ENCODE measurements at regions not wholly inside any gene's neighbourhood (a gene's known extent, or its start where the extent isn't known, plus 50 kb on each side); places are given as distances from the start of the nearest gene placed in this dataset.
A peak's percentile ranks its signal among the peaks of the same experiment; 100 is the strongest.
"Not testable (repeated sequence)": the region's sequence is repeated elsewhere in the genome, so short reads cannot be mapped to it uniquely, and the experiment has no call there.

DNA sequence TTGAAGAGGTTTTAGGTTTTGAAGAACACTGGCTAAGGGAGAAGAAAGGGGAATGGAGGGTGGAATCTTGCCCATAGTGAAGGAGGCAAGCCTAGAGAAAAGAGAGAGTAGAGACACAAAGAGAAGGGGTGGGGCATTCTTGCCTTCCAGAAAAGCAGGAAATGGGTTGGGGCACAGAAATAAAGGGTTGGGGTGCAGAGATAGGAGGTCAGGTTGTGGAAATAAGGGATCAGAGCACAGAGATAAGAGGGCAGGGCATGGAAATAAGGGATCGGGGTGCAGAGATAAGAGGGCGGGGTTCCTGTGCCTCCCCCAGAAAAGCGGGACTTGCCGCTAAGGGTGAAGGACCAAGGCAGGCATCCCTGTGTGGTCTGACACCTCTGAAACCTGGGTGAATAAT is 69.9 kb downstream of the ALG1L2 start:
- not testable (repeated sequence) for H3K27ac Mint-ChIP-seq; H3K4me1 Mint-ChIP-seq; H3K27me3 Mint-ChIP-seq (ENCODE audit: low read depth); H3K36me3 Mint-ChIP-seq; H3K4me3 Mint-ChIP-seq; DNase-seq (ENCODE audit: low spot score in 2 of 2, unreplicated experiment in 2 of 2)
- H3K9me3 Mint-ChIP-seq, result peaks cover 12% of the 10 kb centered on the region

DNA sequence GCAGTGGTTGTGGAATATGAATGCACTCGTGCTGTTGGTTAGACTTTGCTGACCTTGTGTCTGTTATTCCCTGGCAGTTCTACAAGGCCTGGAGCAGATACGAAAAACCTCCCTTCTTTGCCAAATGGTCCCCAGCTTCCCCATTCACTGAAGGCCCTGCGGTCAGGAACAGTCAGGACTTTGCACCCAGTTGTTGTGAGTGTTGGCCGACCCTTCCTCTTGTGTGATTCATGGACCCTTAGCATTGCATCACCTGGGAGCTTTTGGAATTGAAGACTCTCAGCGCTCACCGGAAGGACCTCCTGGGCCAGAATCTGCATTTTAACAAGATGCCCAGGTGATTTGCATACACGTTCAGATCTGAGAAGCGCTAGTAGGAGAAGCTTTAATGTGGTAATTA is 71.6 kb downstream of the ALG1L2 start:
- not testable (repeated sequence) for H3K4me1 Mint-ChIP-seq; H3K36me3 Mint-ChIP-seq; H3K4me3 Mint-ChIP-seq; H3K27ac Mint-ChIP-seq; DNase-seq (ENCODE audit: low spot score in 2 of 2, unreplicated experiment in 2 of 2); H3K27me3 Mint-ChIP-seq (ENCODE audit: low read depth)
- peaks cover 12% of the 10 kb centered on the region for H3K9me3 Mint-ChIP-seq

DNA sequence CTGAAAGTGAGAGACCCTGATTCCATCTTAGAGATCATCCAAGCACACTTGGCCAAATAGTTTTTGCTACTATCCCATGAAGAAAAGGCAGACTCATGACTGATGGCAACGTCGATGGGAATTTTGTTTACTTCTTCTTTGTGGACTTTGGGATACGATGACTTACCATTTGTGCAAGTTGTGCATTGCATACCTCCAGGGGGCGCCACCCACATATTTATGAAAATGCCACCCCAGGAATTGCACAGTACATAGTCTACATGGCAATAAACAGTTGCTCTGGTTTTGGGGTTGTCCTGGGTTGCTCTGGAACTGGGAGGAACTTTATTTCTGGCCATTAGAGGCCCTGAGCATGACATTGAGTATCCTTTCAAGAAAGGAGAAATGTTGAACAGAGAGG is 73.8 kb downstream of the ALG1L2 start:
- H3K36me3 Mint-ChIP-seq; H3K4me1 Mint-ChIP-seq; H3K4me3 Mint-ChIP-seq; H3K27me3 Mint-ChIP-seq (ENCODE audit: low read depth); H3K27ac Mint-ChIP-seq; DNase-seq (ENCODE audit: low spot score in 2 of 2, unreplicated experiment in 2 of 2): not testable (repeated sequence)
- H3K9me3 Mint-ChIP-seq, result peaks cover 12% of the 10 kb centered on the region

DNA sequence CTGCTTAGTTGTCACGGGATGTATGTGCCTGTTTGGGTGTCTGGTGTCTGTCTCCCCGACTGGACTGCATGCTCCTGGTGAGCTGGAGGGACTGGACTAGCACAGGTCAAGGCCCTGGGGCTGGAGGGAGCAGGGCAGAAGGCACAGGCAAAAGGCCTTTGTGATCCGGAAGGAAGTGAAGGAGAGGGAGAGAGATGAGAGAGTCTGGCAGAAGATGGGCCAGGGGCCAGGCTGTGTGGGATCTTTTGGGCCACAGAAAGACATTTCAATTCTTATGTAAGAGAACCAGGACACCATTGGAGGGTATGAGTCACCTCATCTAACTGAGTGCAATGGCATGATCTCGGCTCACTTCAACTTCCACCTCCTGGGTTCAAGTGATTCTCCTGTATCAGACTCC is 85.2 kb downstream of the ALG1L2 start:
- H3K27me3 Mint-ChIP-seq (ENCODE audit: low read depth); DNase-seq (ENCODE audit: low spot score in 2 of 2, unreplicated experiment in 2 of 2); H3K4me1 Mint-ChIP-seq; H3K4me3 Mint-ChIP-seq; H3K36me3 Mint-ChIP-seq; H3K27ac Mint-ChIP-seq; H3K9me3 Mint-ChIP-seq: not testable (repeated sequence)

DNA sequence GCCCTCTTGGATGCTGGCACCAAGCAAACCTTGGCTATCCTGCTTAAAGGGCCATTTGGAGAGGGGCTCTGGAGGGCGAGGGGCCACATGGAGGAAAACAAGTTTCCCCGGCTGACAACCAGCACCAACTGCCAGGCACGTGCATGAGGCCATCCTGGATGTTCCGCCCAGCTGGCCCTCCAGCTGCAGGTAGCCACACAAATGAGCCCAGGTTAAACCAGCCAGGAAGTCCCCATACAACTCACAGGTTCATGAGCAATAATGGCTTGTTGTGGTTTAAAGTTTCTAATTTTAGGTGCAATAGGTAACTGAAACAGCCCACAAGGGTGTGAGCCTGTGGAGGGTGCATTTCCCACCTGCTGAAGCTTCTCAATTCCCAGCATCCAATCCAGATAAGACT is 93.6 kb downstream of the ALG1L2 start:
- H3K4me3 Mint-ChIP-seq; H3K36me3 Mint-ChIP-seq; DNase-seq (ENCODE audit: low spot score in 2 of 2, unreplicated experiment in 2 of 2); H3K27ac Mint-ChIP-seq; H3K9me3 Mint-ChIP-seq; H3K27me3 Mint-ChIP-seq (ENCODE audit: low read depth): not testable (repeated sequence)
- peaks cover 24% of the 10 kb centered on the region for H3K4me1 Mint-ChIP-seq

DNA sequence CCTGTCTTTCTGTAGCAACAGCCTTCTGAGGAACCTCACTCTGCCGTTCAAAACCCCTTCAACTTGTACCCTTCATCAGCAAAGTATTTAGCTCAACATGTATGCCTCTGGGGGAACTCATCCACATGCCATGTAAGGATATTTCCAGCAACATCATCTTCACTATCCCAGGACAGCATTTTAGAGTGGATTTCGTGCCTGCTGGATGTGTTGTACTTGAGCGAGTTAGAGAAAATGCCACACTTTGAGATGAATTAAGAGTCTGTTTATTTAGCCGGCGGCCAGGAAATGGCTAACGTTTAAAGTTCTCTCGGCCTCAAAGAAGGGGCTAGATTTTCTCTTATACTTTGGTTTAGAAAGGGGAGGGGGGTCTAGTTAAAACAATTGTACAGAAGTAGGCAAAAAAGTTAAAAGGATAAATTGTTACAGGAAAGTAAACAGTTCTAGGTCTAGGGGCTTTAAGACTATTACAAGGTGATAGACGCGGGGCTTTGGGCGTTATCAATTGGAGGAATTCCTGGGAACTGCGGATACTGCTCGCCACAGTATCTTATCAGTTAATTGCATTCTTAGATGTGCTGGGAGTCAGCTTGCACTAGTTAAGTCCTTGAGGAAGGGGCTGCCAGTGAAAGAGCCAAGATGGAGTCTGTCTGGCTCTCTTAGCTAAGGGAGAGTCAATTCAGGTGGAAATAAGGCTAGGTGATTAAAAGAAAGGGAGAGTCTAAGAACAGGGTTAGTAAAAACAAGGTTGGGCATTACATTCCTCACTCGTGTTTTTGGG is 95.0 kb downstream of the ALG1L2 start:
- Mint-ChIP-seq H3K27ac (peak overlapping the region; percentile 48), H3K4me1 (peaks cover 34% of the 10 kb centered on the region)
- not testable (repeated sequence) for H3K4me3 Mint-ChIP-seq; H3K9me3 Mint-ChIP-seq; DNase-seq (ENCODE audit: low spot score in 2 of 2, unreplicated experiment in 2 of 2); H3K27me3 Mint-ChIP-seq (ENCODE audit: low read depth); H3K36me3 Mint-ChIP-seq

DNA sequence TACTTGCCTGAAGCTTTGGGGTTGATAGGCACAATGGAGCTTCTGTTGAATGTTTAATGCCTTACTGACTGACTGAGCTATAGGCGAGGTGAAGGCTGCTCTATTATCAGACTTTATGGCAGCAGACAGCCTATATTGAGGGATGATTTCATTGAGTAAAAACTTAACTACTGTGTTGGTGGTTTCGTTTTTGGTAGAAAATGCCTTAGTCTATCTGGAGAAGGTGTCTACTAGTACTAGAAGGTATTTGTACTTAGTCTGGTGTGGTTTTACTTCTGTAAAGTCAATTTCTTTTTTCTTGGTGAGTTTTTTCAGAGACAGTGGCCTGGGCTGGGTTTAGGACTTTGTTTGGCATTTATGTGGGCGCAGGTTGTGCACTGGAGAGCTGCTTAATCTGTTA is 97.2 kb downstream of the ALG1L2 start:
- Mint-ChIP-seq H3K4me1 (peaks cover 46% of the 10 kb centered on the region), H3K27ac (peak overlapping the region; percentile 41)
- H3K4me3 Mint-ChIP-seq; H3K27me3 Mint-ChIP-seq (ENCODE audit: low read depth); H3K36me3 Mint-ChIP-seq; H3K9me3 Mint-ChIP-seq; DNase-seq (ENCODE audit: low spot score in 2 of 2, unreplicated experiment in 2 of 2): not testable (repeated sequence)

DNA sequence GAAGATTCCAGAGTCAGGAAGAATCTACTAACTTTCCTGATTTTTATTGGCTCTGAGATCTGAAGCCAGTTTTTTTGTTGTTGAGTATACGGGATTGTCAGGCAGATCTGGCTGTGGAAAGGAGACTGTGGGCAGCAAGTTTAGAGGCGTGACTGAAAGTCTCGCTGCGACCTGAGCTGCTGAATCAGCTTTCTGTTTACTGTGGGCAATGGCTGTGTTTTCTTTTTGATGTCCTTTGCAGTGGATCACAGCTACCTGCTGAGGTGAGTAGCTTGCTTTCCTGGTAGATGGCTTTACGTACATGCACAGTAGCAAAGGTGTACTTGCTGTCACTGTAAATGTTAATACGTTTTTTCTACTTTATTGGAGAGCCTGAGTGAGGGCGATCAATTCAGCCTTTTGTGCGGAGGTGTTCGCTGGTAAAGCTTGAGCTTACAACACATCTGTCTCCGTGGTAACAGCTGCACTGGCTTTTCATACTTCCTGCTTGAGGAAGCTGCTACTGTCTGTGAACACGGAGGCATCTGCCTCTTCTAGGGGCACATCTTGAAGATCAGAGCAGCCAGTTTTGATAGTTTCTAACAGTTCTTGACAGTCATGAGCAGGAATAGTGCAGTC is 97.8 kb downstream of the ALG1L2 start:
- H3K4me3 Mint-ChIP-seq, result peak overlapping the region; percentile 30
- not testable (repeated sequence) for H3K9me3 Mint-ChIP-seq; DNase-seq (ENCODE audit: low spot score in 2 of 2, unreplicated experiment in 2 of 2); H3K36me3 Mint-ChIP-seq; H3K27ac Mint-ChIP-seq; H3K27me3 Mint-ChIP-seq (ENCODE audit: low read depth)
- H3K4me1 Mint-ChIP-seq, result peaks cover 50% of the 10 kb centered on the region

DNA sequence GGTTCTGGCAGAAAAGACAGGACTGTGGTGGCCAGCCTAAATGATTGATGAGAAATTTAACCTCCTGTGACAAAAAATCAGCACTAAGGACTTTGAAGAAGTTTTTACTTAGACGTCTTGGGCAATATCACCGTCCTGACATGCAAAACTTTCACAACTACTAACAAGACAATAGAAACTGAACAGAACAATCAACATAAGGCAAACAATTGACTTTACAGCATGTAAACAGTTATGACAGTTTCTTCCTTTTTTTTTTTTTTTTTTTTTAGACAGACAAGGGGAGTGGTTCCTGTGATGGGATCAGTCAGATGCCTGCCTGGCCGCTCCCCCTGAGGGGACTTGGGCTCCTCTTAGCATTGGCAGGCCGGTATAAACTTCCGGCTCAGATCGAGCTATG is 100.8 kb downstream of the ALG1L2 start:
- not testable (repeated sequence) for H3K9me3 Mint-ChIP-seq; DNase-seq (ENCODE audit: low spot score in 2 of 2, unreplicated experiment in 2 of 2); H3K27me3 Mint-ChIP-seq (ENCODE audit: low read depth); H3K27ac Mint-ChIP-seq; H3K4me3 Mint-ChIP-seq; H3K36me3 Mint-ChIP-seq
- H3K4me1 Mint-ChIP-seq, result peaks cover 44% of the 10 kb centered on the region

DNA sequence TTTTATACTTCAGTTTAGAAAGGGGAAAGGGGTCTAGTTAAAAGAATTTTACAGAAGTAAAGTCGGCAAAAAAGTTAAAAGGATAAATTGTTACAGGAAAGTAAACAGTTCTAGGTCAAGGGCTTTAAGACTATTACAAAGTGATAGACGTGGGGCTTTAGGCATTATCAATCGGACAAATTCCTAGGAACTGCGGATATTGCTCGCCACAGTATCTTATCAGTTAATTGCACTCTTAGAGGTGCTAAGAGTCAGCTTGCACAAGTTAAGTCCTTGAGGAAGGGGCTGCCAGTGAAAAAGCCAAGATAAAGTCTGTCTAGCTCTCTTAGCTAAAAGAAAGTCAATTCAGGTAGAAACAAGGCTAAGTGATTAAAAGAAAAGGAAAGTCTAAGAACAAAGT is 102.1 kb downstream of the ALG1L2 start:
- not testable (repeated sequence) for DNase-seq (ENCODE audit: low spot score in 2 of 2, unreplicated experiment in 2 of 2); H3K36me3 Mint-ChIP-seq; H3K27ac Mint-ChIP-seq; H3K9me3 Mint-ChIP-seq; H3K27me3 Mint-ChIP-seq (ENCODE audit: low read depth); H3K4me3 Mint-ChIP-seq
- peaks cover 44% of the 10 kb centered on the region for H3K4me1 Mint-ChIP-seq

DNA sequence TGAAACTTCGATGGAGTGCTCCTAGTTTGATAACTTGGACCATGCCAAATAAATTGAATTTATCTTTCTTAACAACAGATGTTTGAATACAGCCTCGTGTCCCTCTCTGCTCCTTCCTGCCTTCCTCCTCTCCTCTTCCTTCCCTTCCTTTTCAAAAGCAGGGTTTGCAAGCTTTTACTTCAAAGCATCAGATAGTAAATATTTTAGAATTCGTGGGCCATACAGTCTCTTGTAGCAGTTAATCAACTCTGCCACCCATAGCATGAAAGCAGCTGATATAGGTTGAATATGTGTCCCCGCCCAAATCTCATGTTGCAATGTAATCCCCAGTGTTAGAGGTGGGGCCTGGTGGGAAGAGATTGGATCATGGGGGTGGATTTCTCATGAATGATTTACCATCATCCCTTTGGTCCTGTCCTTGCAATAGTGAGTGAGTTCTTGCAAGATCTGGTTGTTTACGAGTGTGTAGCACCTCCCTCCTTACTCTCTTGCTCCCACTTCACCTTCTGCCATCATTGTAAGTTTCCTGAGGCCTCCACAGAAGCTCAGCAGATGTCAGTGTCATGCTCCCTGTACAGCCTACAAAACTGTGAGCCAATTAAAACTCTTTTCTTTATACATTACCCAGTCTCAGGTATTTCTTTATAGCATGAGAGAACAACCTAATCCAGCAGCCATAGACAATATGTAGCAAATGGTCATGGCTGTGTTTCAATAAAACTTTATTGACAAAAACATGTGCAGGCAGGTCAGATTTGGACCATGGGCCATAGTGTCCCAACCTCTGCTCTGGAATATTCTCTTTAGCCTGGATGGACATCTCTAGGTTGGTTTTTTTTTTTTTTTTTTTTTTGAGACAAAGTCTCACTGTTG is 102.8 kb downstream of the ALG1L2 start:
- not testable (repeated sequence) for H3K36me3 Mint-ChIP-seq; DNase-seq (ENCODE audit: low spot score in 2 of 2, unreplicated experiment in 2 of 2); H3K4me3 Mint-ChIP-seq; H3K27ac Mint-ChIP-seq; H3K27me3 Mint-ChIP-seq (ENCODE audit: low read depth); H3K9me3 Mint-ChIP-seq
- peaks cover 38% of the 10 kb centered on the region for H3K4me1 Mint-ChIP-seq

DNA sequence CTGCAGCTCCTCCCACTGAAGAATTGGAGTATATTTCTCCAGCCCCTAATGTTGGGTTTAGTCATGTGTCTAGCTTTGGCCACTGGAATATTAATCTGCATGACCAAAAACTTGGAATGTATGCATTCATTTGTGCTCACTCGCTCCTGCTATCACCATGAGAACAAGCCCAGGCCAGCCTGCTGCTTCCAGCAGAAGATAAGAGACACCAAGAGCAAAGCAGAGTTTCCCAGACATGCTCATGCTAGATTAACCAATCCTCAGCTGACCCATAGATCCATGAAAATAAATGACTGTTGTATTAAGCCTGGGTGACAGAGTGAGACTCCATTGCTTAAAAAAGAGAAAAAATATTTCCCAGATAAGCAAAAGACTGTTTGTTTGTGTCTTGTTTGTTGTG is 119.6 kb downstream of the ALG1L2 start:
- H3K4me1 Mint-ChIP-seq; DNase-seq (ENCODE audit: low spot score in 2 of 2, unreplicated experiment in 2 of 2); H3K27me3 Mint-ChIP-seq (ENCODE audit: low read depth); H3K27ac Mint-ChIP-seq; H3K36me3 Mint-ChIP-seq; H3K4me3 Mint-ChIP-seq: not testable (repeated sequence)
- H3K9me3 Mint-ChIP-seq, result peaks cover 23% of the 10 kb centered on the region

DNA sequence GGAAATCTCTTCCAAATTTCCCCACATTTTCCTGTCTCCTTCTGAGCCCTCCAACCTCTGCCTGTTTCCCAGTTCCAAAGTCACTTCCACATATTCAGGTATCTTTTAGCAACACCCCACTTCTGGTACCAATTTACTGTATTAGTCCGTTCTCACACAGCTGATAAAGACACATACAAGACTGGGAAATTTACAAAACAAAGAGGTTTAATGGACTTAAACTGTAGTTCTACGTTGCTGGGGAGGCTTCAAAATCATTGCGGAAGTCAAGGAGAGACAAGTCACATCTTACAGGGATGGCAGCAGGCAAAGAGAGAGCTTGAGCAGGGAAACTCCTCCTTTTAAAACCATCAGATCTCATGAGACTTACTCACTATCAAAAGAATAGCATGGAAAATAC is 122.0 kb downstream of the ALG1L2 start:
- H3K27me3 Mint-ChIP-seq (ENCODE audit: low read depth); H3K27ac Mint-ChIP-seq; H3K4me1 Mint-ChIP-seq; H3K36me3 Mint-ChIP-seq; DNase-seq (ENCODE audit: low spot score in 2 of 2, unreplicated experiment in 2 of 2); H3K4me3 Mint-ChIP-seq: not testable (repeated sequence)
- peaks cover 23% of the 10 kb centered on the region for H3K9me3 Mint-ChIP-seq
